Cardiac muscle cell (in vitro differentiated cells and primary cell): ENCODE measurements at regions not wholly inside any gene's neighbourhood (a gene's known extent, or its start where the extent isn't known, plus 50 kb on each side); places are given as distances from the start of the nearest gene placed in this dataset.
A peak's percentile ranks its signal among the peaks of the same experiment; 100 is the strongest.

ENCODE experiments used
- DNase-seq, 2 donors: peaks; one replicate each; pipeline versions ENCODE4 v3.0.0 to v3.0.0-alpha.2; 2010 to 2017; ENCODE audit warnings: low read depth in 1 of 2, low spot score in 1 of 2
- H3K27ac ChIP-seq: fragments of 200-600 bp; sonication (generic); 2 replicates; pipeline ENCODE4 v1.5.1; 2016
- H3K27me3 ChIP-seq: fragments of 200-600 bp; sonication (generic); 2 replicates; pipeline ENCODE4 v1.6.0; 2016; ENCODE audit warnings: control low read depth
- H3K36me3 ChIP-seq: fragments of 200-600 bp; sonication (generic); 2 replicates; pipeline ENCODE4 v1.5.1; 2016; ENCODE audit warnings: control low read depth
- H3K4me1 ChIP-seq: fragments of 200-600 bp; sonication (generic); 2 replicates; pipeline ENCODE4 v1.8.1; 2017; ENCODE audit warnings: low read depth, mild to moderate bottlenecking, mixed run types
- H3K4me3 ChIP-seq: fragments of 200-600 bp; sonication (generic); 2 replicates; pipeline ENCODE4 v1.5.1; 2016; ENCODE audit warnings: mild to moderate bottlenecking
- H3K9me3 ChIP-seq: fragments of 200-600 bp; sonication (generic); 2 replicates; pipeline ENCODE4 v1.5.1; 2017; ENCODE audit warnings: low read depth, mild to moderate bottlenecking, control low read depth
- CTCF ChIP-seq: IDR thresholded peaks from 2 replicates; pipeline ENCODE4 v1.5.1; 2012; ENCODE audit warnings: low read depth, mild to moderate bottlenecking, low read length

GRCh38 chr2:240376739-240377138 lies 58.7 kb upstream of the GPC1 start:
- Histone ChIP-seq H3K4me1 (no peaks in the 10 kb centered on the region), H3K4me3 (no peak overlapping the region), H3K36me3 (no peaks in the 10 kb centered on the region), H3K27ac (no peak overlapping the region), H3K27me3 (no peaks in the 10 kb centered on the region), H3K9me3 (no peaks in the 10 kb centered on the region)
- TF ChIP-seq CTCF: no peak
- DNase-seq: no peak

DNA sequence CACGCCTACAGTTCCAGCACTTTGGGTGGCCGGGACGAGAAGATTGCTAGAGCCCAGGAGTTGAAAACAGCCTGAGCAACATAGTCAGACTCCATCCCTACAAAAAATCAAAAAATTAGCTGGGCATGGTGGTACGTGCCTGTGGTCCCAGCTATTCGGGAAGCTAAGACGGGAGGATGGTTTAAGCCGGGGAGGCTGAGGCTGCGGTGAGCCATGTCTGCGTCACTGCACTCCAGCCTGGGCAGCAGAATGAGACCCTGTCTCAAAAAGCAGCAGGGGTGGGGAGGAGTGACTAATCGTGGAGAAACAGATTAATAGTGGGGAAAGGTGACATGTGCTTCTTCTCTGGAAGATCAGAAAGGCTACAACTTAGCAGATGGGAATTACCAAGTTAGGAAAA lies 58.1 kb upstream of the GPC1 start:
- H3K4me3 ChIP-seq: no peak overlapping the region
- no peaks in the 10 kb centered on the region for H3K4me1 ChIP-seq
- no peaks in the 10 kb centered on the region for H3K36me3 ChIP-seq
- H3K27ac ChIP-seq: no peak overlapping the region
- no peak for TF ChIP-seq CTCF
- DNase-seq: peak in 1 of 2 donors; percentile 40
- H3K27me3 ChIP-seq: no peaks in the 10 kb centered on the region
- no peaks in the 10 kb centered on the region for H3K9me3 ChIP-seq

- TF ChIP-seq CTCF: no peak
- no peaks in the 10 kb centered on the region for H3K36me3 ChIP-seq
- no peaks in the 10 kb centered on the region for H3K27me3 ChIP-seq
- no peaks in the 10 kb centered on the region for H3K4me1 ChIP-seq
- H3K27ac ChIP-seq: no peak overlapping the region
- no peak overlapping the region for H3K4me3 ChIP-seq
- no peaks in the 10 kb centered on the region for H3K9me3 ChIP-seq
- DNase-seq: no peak
These were observed 56.3 kb upstream of the GPC1 start for GRCh38 chr2:240379089-240379636.

GRCh38 chr2:240383099-240383758 lies 52.2 kb upstream of the GPC1 start:
- Histone ChIP-seq H3K9me3 (no peaks in the 10 kb centered on the region), H3K27ac (no peak overlapping the region), H3K4me3 (no peak overlapping the region), H3K36me3 (no peaks in the 10 kb centered on the region), H3K27me3 (no peaks in the 10 kb centered on the region), H3K4me1 (no peaks in the 10 kb centered on the region)
- DNase-seq: no peak
- no peak for TF ChIP-seq CTCF

DNA sequence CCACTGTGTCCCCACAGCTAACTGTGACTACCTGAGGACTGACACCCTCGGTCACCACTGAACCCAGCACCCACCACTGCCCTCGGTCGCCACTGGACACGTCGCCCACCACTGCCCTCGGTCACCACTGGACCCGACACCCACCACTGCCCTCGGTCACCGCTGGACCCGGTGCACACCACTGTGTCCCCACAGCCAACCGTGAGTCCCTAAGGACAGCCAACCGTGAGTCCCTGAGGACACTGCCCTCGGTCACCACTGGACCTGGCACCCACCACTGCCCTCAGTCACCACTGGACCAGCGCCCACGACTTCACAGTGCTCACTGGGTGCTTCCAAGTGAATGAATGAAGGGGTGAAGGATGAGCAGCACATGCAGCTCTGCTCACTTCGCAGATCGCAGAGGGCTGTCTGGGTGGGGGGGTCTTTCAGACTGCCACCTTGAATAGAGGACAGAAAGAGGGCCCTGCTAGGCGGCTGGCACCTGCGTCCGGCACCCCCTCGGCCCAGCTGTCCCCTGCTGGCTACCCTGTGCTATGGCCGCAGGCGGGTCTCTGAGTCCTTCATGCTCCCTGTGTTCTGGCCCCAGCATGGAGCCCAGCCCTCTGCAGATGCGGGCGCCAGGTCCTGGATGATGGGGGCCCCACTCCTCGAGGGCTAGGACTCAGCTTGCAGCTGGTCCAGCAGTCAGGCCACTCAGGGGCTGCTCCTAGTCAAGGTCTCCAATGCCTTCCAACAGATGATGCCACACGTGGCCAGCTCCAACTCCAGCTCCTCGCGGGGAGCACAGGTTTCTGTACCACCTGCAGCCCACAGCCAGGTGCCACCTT lies 51.4 kb upstream of the GPC1 start:
- no peak for DNase-seq
- no peaks in the 10 kb centered on the region for H3K36me3 ChIP-seq
- no peak overlapping the region for H3K27ac ChIP-seq
- TF ChIP-seq CTCF: no peak
- H3K9me3 ChIP-seq: no peaks in the 10 kb centered on the region
- no peaks in the 10 kb centered on the region for H3K27me3 ChIP-seq
- H3K4me3 ChIP-seq: no peak overlapping the region
- H3K4me1 ChIP-seq: no peaks in the 10 kb centered on the region
